ENCODE measurements at regions not wholly inside any gene's neighbourhood (a gene's known extent, or its start where the extent isn't known, plus 50 kb on each side); places are given as distances from the start of the nearest gene placed in this dataset.

DNA sequence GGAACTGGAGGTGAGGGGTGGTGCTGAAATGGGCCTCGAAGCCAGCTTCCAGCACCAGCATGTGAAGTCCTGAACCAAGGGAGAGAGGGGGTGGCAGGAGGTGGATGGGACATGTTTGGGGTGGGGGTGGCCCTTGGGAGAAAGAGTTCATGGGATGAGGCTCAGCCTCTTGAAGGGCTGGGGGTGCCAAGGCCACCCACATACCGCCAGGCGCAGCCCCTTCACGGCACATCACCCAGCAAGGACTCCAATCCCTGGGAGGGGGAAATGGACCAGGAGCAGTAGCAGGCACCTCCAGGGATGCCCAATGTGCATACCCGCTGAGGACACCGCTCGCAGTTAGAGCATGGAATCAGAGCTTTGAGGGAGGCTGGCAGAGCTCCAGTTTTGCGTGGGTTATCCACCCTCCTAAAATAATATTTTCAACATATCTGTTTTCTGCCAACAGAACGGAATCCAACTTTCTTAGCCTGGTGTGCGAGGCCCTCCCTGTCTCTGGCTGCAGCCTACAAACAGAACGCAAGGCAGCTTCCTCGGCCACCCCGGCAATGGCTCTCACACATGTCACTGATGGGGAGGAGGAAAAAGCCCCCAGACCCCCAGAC is 140.5 kb upstream of the VSTM2B start:
- TF ChIP-seq, protein P1, sequence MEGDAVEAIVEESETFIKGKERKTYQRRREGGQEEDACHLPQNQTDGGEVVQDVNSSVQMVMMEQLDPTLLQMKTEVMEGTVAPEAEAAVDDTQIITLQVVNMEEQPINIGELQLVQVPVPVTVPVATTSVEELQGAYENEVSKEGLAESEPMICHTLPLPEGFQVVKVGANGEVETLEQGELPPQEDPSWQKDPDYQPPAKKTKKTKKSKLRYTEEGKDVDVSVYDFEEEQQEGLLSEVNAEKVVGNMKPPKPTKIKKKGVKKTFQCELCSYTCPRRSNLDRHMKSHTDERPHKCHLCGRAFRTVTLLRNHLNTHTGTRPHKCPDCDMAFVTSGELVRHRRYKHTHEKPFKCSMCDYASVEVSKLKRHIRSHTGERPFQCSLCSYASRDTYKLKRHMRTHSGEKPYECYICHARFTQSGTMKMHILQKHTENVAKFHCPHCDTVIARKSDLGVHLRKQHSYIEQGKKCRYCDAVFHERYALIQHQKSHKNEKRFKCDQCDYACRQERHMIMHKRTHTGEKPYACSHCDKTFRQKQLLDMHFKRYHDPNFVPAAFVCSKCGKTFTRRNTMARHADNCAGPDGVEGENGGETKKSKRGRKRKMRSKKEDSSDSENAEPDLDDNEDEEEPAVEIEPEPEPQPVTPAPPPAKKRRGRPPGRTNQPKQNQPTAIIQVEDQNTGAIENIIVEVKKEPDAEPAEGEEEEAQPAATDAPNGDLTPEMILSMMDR (IDR thresholded peaks at IDR 0.05), result no peak
- TF ChIP-seq POLR2A (IDR thresholded peaks at IDR 0.05), result no peak

All from right lobe of liver (tissue), 4 donors.